Ramos (cell line): ENCODE measurements at regions not wholly inside any gene's neighbourhood (a gene's known extent, or its start where the extent isn't known, plus 50 kb on each side); places are given as distances from the start of the nearest gene placed in this dataset.

Experiments used
- in situ Hi-C: fragments of 300-500 bp; cut with MboI; formaldehyde crosslinking; loops from one replicate; pipeline ENCODE4 v1.14.3; 2022; ENCODE audit warnings: low sequenced_read_pairs; ENCODE audit not compliant: unreplicated experiment

GRCh38 chr14:101229666-101230065 is 326.1 kb upstream of the RTL1 start:
- in situ Hi-C loops = no loop called here

GRCh38 chr14:101230161-101230850 is 326.8 kb upstream of the RTL1 start:
- in situ Hi-C loops = no loop called here

- in situ Hi-C loops = no loop called here
Measured at GRCh38 chr14:101230851-101231550, 327.5 kb upstream of the RTL1 start.

GRCh38 chr14:101231828-101232227 is 328.3 kb upstream of the RTL1 start:
- in situ Hi-C loops = no loop called here

GRCh38 chr14:101232340-101233020 is 328.8 kb upstream of the DIO3 start:
- in situ Hi-C loops = no loop called here

GRCh38 chr14:101233021-101233366 is 328.3 kb upstream of the DIO3 start:
- in situ Hi-C loops = no loop called here

GRCh38 chr14:101233391-101233790 is 327.9 kb upstream of the DIO3 start:
- in situ Hi-C loops = no loop called here

- in situ Hi-C loops = no loop called here
Measured at GRCh38 chr14:101233808-101234207, 327.5 kb upstream of the DIO3 start.

GRCh38 chr14:101234244-101234937 is 326.9 kb upstream of the DIO3 start:
- in situ Hi-C loops = no loop called here

- in situ Hi-C loops = no loop called here
Measured at GRCh38 chr14:101234999-101235334, 326.3 kb upstream of the DIO3 start.

GRCh38 chr14:101235335-101236103 is 325.8 kb upstream of the DIO3 start:
- in situ Hi-C loops = no loop called here

- in situ Hi-C loops = no loop called here
Measured at GRCh38 chr14:101236496-101237251, 324.6 kb upstream of the DIO3 start.

GRCh38 chr14:101237252-101237616 is 324.1 kb upstream of the DIO3 start:
- in situ Hi-C loops = no loop called here

- in situ Hi-C loops = no loop called here
Measured at GRCh38 chr14:101239065-101239464, 322.2 kb upstream of the DIO3 start.

GRCh38 chr14:101241147-101241546 is 320.1 kb upstream of the DIO3 start:
- in situ Hi-C loops = no loop called here

- in situ Hi-C loops = no loop called here
Measured at GRCh38 chr14:101241807-101242278, 319.5 kb upstream of the DIO3 start.

GRCh38 chr14:101242442-101243385 is 318.6 kb upstream of the DIO3 start:
- in situ Hi-C loops = no loop called here

GRCh38 chr14:101243587-101244338 is 317.5 kb upstream of the DIO3 start:
- in situ Hi-C loops = no loop called here
